Esophagus squamous epithelium (tissue), 5 donors: ENCODE measurements at regions not wholly inside any gene's neighbourhood (a gene's known extent, or its start where the extent isn't known, plus 50 kb on each side); places are given as distances from the start of the nearest gene placed in this dataset.

ENCODE experiments used
- DNase-seq: peaks from one replicate; lab custom pipeline; 2025; lab: John Stamatoyannopoulos, UW
- H3K27ac ChIP-seq, 4 donors: fragments of 200-600 bp; sonication (generic); one replicate each; pipeline ENCODE4 v1.5.1; 2016 to 2019; ENCODE audit warnings: mild to moderate bottlenecking in 1 of 4
- H3K27me3 ChIP-seq, 4 donors: fragments of 200-600 bp; sonication (generic); 1 replicate in 3 of 4; 2 replicates in 1 of 4; pipeline versions ENCODE4 v1.5.1 to v1.6.0; 2017 to 2021; ENCODE audit warnings: antibody characterized with exemption in 1 of 4
- H3K36me3 ChIP-seq, 3 donors: fragments of 200-600 bp; sonication (generic); one replicate each; pipeline ENCODE4 v1.5.1; 2016 to 2019
- H3K4me1 ChIP-seq, 3 donors: fragments of 200-600 bp; sonication (generic); one replicate each; pipeline ENCODE4 v1.5.1; 2017 to 2019
- H3K4me3 ChIP-seq, 4 donors: fragments of 200-600 bp; sonication (generic); 1 replicate in 3 of 4; 2 replicates in 1 of 4; pipeline ENCODE4 v1.5.1; 2016 to 2019; ENCODE audit warnings: mild to moderate bottlenecking in 2 of 4, moderate library complexity in 1 of 4
- H3K9me3 ChIP-seq, 3 donors: fragments of 200-600 bp; sonication (generic); one replicate each; pipeline ENCODE4 v1.5.1; 2016 to 2019
- CTCF ChIP-seq, 6 experiments: fragments of 450-650 bp in 4 of 6; fragments of 200-600 bp in 2 of 6; sonication (generic) in 2 of 6; IDR thresholded peaks; one replicate each; pipeline ENCODE4 v1.5.1; 2016 to 2019; ENCODE audit warnings: antibody characterized with exemption in 6 of 6, mild to moderate bottlenecking in 4 of 6, moderate library complexity in 4 of 6
- POLR2A ChIP-seq, 4 donors: fragments of 450-650 bp; IDR thresholded peaks; one replicate each; pipeline ENCODE4 v1.6.1; 2017; ENCODE audit warnings: antibody characterized with exemption in 4 of 4, mild to moderate bottlenecking in 4 of 4, moderate library complexity in 3 of 4
- WGBS, 2 donors: methylation state at CpG; one replicate each; pipeline ENCODE4 v1.1.5; 2018; 5-methylcytosine and 5-hydroxymethylcytosine counted together
- intact Hi-C: fragments of 100-400 bp; cut with DNase I; formaldehyde crosslinking; loops from one replicate; pipeline ENCODE4 v1.15.0; 2022
- donor health status: DM: yes; HTN: yes; CAD: no.

GRCh38 chr17:36705874-36706731 lies 104.7 kb downstream of the MRM1 start:
- no peaks in the 10 kb centered on the region for H3K9me3 ChIP-seq
- H3K4me1 ChIP-seq = peaks cover 0 to 5% (median 0%) of the 10 kb centered on the region in 3 donors
- no peaks in the 10 kb centered on the region for H3K36me3 ChIP-seq
- H3K4me3 ChIP-seq = no peak overlapping the region
- no peak for DNase-seq
- TF ChIP-seq CTCF (IDR thresholded peaks at IDR 0.05) (peak in 5 of 6 experiments; percentile 33 to 64 (median 43)), POLR2A (IDR thresholded peaks at IDR 0.05) (no peak)
- H3K27me3 ChIP-seq = peaks cover 0 to 60% (median 0%) of the 10 kb centered on the region in 4 donors
- WGBS, 2 donors = 42 to 46% methylated on average over 11 to 15 of the region's 15 CpGs
- intact Hi-C loops = no loop called here
- no peak overlapping the region for H3K27ac ChIP-seq

GRCh38 chr17:36707904-36708303 lies 106.5 kb downstream of the MRM1 start:
- DNase-seq = no peak
- H3K27ac ChIP-seq = no peak overlapping the region
- intact Hi-C loops = no loop called here
- no peaks in the 10 kb centered on the region for H3K36me3 ChIP-seq
- peaks cover 0 to 5% (median 0%) of the 10 kb centered on the region in 3 donors for H3K4me1 ChIP-seq
- no peaks in the 10 kb centered on the region for H3K9me3 ChIP-seq
- TF ChIP-seq POLR2A (IDR thresholded peaks at IDR 0.05) (no peak), CTCF (IDR thresholded peaks at IDR 0.05) (no peak)
- WGBS, 2 donors = 76 to 87% methylated on average over 3 of the region's 3 CpGs
- H3K4me3 ChIP-seq = no peak overlapping the region
- H3K27me3 ChIP-seq = peaks cover 0 to 41% (median 0%) of the 10 kb centered on the region in 4 donors

- H3K36me3 ChIP-seq = no peaks in the 10 kb centered on the region
- H3K27me3 ChIP-seq = peaks cover 0 to 35% (median 0%) of the 10 kb centered on the region in 4 donors
- intact Hi-C loops = no loop called here
- no peak for DNase-seq
- no peaks in the 10 kb centered on the region for H3K9me3 ChIP-seq
- H3K4me1 ChIP-seq = no peaks in the 10 kb centered on the region
- H3K4me3 ChIP-seq = no peak overlapping the region
- 84 to 88% methylated on average over 5 to 6 of the region's 6 CpGs for WGBS, 2 donors
- TF ChIP-seq POLR2A (IDR thresholded peaks at IDR 0.05) (no peak), CTCF (IDR thresholded peaks at IDR 0.05) (no peak)
- H3K27ac ChIP-seq = no peak overlapping the region
Observed at GRCh38 chr17:36714789-36715188, 113.4 kb downstream of the MRM1 start.

GRCh38 chr17:36715951-36716350 lies 114.6 kb downstream of the MRM1 start:
- WGBS, 2 donors = 75 to 77% methylated on average over 3 to 5 of the region's 7 CpGs
- intact Hi-C loops = no loop called here

More at GRCh38 chr17:36715951-36716350, 114.6 kb downstream of the MRM1 start:
- Histone ChIP-seq H3K4me3 (no peak overlapping the region), H3K27me3 (peaks cover 0 to 35% (median 0%) of the 10 kb centered on the region in 4 donors), H3K27ac (no peak overlapping the region), H3K4me1 (no peaks in the 10 kb centered on the region), H3K36me3 (no peaks in the 10 kb centered on the region), H3K9me3 (no peaks in the 10 kb centered on the region)
- DNase-seq = no peak
- TF ChIP-seq CTCF (IDR thresholded peaks at IDR 0.05) (no peak), POLR2A (IDR thresholded peaks at IDR 0.05) (no peak)
